HG03045 (cell line): ENCODE measurements at regions not wholly inside any gene's neighbourhood (a gene's known extent, or its start where the extent isn't known, plus 50 kb on each side); places are given as distances from the start of the nearest gene placed in this dataset.
A peak's percentile ranks its signal among the peaks of the same experiment; 100 is the strongest.
"Not testable (repeated sequence)": the region's sequence is repeated elsewhere in the genome, so short reads cannot be mapped to it uniquely, and the experiment has no call there.

Source experiments
- ATAC-seq: cut with Tn5 transposase; IDR thresholded peaks from one replicate; pipeline ENCODE4 v1.9.1; 2021; ENCODE audit warnings: mild to moderate bottlenecking, moderate library complexity; ENCODE audit not compliant: unreplicated experiment

GRCh38 chr6:84357631-84358030, 130.2 kb upstream of the CEP162 start:
- no peak for ATAC-seq

GRCh38 chr6:84356907-84357306, 129.5 kb upstream of the CEP162 start:
- no peak for ATAC-seq

GRCh38 chr6:84353459-84354423, 126.3 kb upstream of the CEP162 start:
- ATAC-seq: no peak

- ATAC-seq: no peak
These were observed 123.0 kb upstream of the CEP162 start for GRCh38 chr6:84350397-84350796.

- no peak for ATAC-seq
These were observed 122.1 kb upstream of the CEP162 start for GRCh38 chr6:84349542-84349941.

GRCh38 chr6:84348801-84349200, 121.4 kb upstream of the CEP162 start:
- ATAC-seq: no peak

- no peak for ATAC-seq
These were observed 118.9 kb upstream of the CEP162 start for GRCh38 chr6:84346372-84346771.

GRCh38 chr6:84344005-84344404, 116.6 kb upstream of the CEP162 start:
- ATAC-seq: no peak

GRCh38 chr6:84340422-84340821, 113.0 kb upstream of the CEP162 start:
- ATAC-seq: no peak

DNA sequence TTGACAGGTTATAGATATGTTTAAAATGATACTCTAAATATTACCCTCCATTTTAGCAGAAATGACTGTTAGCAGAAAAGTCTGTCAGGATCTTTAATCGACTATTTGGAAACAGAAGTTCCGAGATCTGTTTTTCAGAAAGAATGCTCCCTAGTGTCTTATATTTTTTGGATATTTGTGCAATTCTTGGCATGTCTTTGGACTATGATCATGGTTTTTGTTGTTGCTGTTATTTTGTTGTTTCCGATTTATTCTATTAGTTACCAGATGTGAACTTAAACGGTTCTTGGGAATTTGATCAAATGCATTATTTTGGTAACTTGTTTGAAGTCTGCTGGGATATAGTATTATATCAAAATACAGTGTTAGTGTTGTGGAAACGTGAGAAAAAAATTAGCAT, 106.4 kb upstream of the CEP162 start:
- no peak for ATAC-seq

GRCh38 chr6:84332139-84333034, 104.9 kb upstream of the CEP162 start:
- ATAC-seq: peak; percentile 93

DNA sequence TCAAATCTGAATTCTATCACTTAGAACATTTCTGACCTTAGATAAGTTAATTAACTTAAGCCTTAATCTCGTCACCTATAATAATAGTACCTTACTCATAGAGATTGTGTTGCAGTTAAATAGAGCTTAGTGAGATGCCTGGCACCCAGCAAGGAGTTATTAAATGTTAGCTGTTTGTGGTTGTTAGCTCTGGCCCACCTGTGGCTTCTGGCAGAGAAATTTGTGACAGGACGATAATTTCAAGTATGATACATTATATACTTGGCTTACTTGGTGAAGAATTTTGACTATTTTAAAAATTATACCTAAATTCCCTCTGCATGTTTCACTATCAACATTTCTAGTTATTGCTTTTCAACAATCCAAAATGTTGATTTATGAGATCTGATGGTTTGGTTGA, 102.9 kb upstream of the CEP162 start:
- ATAC-seq: no peak

GRCh38 chr6:84329516-84329915, 102.1 kb upstream of the CEP162 start:
- ATAC-seq: no peak

DNA sequence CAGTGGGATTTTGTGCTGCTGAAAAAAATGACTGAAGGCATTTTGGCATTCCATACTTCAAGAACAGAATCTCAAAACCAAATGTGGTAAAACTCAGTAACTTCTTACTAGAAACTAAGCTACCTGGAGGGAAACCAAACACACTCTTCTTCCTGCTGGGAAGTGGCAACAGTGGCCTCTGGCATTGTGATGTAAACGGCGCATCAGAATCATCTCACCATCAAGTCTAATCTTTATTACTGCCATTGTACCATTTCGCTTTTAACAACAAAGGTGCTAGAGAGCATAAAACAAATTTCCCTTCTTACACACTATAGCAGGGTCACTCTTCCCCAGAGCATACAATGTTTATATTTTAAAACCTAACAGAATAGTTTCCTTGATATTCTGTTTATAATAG, 101.6 kb upstream of the CEP162 start:
- no peak for ATAC-seq

DNA sequence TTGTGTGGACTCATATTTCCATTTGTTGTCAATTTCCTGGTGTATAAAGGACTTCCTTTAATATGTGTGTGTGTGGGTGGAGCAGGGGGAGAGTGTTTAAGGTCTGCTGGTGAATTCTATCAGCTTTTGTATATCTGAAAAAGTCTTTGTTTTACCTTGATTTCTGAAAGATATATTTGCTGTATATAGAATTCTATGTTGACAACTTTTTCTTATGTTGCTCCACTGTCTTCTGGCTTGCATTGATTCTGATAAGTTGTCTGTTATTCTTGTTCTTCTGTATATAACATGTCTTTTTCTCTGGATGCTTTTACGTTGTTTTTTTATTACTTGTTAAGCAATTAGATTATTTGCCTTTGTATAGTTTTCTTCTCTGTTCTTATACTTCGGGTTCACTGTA, 90.0 kb upstream of the CEP162 start:
- ATAC-seq: no peak

GRCh38 chr6:84314377-84314898, 87.0 kb upstream of the CEP162 start:
- no peak for ATAC-seq

GRCh38 chr6:84309336-84309735, 81.9 kb upstream of the CEP162 start:
- ATAC-seq: no peak

GRCh38 chr6:84304881-84305280, 77.4 kb upstream of the CEP162 start:
- no peak for ATAC-seq

DNA sequence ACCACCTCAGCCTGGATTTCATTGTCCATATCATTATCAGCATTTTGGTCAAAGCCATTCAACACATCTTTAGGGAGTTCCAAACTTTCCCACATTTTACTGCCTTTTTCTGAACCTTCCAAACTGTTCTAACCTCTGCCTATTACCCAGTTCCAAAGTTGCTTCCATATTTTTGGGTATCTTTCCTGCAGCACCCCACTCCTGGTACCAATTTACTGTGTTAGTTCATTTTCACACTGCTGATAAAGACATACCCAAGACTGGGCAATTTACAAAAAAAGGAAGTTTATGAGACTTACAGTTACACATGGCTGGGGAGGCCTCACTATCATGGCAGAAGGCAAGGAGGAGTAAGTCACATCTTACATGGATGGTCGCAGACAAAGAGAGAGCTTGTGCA, 63.6 kb upstream of the CEP162 start:
- not testable (repeated sequence) for ATAC-seq

- no peak for ATAC-seq
These were observed 57.1 kb upstream of the CEP162 start for GRCh38 chr6:84284428-84285049.

DNA sequence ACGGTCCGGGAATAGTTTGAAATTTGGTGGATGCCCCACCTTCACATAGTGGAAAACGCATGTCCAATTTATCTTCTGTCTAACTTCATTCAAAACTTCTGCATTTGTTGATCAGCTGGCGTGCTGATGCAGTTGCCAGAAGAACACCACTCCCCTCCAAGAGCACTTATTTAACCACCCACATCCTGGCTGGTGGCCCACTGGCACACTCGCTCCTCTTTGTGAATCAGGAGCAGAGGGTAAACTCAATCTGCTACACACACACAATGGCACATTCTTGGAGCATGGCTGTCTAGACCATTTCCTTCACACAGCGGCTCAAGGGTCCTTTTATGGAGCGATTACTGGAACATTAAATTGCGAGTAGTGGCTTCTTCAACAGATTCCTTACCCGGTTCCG, 55.1 kb upstream of the CEP162 start:
- no peak for ATAC-seq
